GM19240 (cell line): ENCODE measurements at regions not wholly inside any gene's neighbourhood (a gene's known extent, or its start where the extent isn't known, plus 50 kb on each side); places are given as distances from the start of the nearest gene placed in this dataset.

ENCODE experiments used
- DNase-seq: peaks from one replicate; pipeline ENCODE4 v3.0.0; 2011; ENCODE audit warnings: low spot score; ENCODE audit not compliant: insufficient read length

GRCh38 chr10:128608791-128609190 lies 482.6 kb upstream of the MKI67 start:
- no peak for DNase-seq

DNA sequence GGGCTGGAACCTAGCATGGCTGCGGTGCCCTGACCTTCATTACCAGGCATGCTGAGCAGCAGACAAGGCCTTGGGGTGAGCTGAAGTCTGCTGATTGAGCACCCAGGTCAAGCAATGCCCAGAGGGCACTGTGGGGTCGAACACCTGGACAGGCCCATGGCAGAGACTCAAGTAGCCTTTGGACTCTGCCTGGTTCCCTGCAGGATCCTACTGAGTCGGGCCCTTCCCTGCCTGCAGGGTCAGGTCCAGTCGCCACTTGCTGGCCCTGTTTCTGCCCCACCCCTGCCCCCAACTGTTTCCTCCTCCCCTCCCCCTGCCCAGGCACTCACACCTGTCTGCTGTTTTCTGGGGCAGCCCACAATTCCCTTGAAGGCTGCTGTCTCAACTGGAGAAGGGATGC lies 483.2 kb upstream of the MKI67 start:
- no peak for DNase-seq

GRCh38 chr10:128610113-128610512 lies 483.9 kb upstream of the MKI67 start:
- DNase-seq, result no peak

- no peak for DNase-seq
Observed at GRCh38 chr10:128612195-128612594, 486.0 kb upstream of the MKI67 start.

DNA sequence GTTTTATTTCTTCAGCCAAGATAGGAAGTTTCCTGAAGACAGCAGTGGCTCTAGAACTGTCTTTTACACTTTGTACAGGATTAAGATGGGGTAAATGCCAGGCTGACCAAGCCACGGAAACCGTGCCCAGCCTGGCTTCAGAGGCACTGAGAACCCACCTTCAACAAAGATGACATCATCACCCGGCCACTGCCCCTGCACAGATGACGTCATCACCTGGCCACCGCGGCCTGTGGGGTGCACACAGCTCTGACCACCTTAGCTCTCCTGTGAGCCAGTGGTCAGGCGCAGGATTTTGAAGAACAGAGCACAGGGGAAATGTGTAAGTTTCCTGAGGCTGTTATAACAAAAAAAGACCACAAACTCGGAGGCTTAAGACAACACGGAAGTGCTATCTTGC lies 486.4 kb upstream of the MKI67 start:
- DNase-seq, result no peak

- no peak for DNase-seq
Observed at GRCh38 chr10:128614016-128614605, 487.9 kb upstream of the MKI67 start.

- DNase-seq, result no peak
Observed at GRCh38 chr10:128614802-128615553, 488.8 kb upstream of the MKI67 start.

DNA sequence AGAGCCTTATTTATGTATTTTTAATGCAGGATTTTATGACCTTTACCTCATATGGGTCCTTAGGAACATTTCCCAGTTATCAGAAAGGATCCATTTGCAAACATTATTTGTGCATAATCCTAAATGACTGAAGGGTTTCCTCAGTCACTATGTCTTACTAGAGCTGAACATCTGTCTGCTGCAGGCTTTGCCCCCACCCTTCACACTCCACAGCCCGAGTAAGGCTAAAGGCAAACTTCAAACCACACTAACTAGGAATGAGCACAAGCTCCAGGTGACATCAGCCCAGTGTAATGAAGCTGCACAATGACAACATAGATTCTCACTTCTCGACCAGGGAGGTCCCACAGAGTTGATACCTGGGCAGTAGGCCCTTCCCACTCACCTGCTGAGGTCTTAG lies 491.3 kb upstream of the MKI67 start:
- DNase-seq, result no peak

DNA sequence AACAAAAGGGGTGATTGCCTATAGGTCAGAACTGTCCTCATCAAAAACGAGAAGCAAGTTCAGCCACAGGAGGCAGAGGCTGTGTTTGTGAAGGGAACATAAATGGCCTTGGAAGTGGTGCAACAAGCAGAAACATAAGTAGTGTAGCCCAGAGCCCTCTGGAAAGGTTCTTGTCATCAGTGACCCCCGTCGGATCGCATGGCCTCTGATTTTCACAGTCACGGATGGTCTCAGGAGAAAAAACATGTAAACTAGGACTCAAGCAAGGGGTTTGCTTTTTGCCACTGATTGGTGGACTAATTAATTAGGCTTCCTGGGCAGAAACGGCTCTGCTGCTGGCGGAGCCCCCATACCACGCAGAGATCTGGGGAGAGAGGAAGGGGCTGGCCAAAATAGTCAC lies 496.5 kb upstream of the MKI67 start:
- no peak for DNase-seq

DNA sequence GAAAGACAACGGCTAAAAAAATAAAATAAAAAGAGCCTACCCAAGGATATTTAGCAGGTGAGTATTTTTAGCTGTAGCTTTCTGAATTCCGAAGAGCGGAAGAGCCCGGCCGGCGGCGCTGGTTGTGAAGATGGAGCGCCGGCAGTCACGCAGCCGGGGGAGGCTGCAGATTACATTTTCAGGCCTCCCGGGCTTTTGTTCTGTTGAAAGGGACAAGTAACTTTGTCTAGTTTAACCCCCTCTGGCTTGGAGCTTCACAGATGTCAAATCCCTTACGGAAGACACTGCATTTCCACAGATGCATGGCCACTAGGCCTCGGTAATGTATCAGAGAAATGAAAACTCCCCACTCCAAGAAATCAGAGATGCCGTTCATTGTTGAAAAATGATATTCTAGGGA lies 497.6 kb upstream of the MKI67 start:
- no peak for DNase-seq

DNA sequence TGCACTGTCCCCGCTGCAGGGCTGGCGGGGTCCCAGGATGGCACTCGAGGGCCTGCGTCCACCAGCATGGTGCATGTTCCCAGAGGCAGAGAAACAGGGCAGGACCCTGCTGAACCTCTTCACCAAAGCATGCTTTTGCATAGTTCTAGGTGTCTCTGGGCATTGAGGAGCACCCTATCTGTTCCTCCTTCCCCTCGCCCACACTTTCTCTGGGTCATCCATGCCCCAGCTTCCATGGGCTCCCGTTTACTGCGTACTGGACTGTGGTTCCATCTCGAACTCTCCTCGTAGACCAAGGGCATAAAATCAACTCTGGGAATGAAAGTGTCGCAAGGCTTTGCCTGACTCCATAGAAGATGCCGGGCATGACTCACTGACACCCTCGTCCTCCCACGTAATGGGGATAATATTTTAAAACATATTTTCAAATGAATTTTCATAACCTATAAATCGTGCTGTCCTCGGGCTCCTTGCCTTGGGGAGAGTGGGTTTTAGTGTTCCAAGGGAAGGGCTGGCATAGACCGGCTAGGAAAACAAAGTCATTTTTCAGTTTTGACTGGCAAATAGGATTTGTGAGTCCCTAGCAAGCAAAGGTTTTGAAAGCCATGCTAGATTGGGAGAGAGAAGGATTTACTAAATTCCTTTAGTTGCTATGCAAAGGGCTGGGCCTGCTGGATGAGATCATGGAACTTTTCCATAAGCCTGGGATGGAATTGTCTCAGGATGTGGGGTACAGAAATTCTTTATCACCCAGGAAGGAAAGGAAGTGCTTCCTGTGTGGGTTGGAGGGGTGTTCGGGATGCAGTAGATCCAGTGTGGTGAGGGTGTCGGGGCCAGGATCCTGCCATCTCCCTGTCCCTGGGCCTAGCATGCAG lies 498.7 kb upstream of the MKI67 start:
- DNase-seq, result no peak

- no peak for DNase-seq
Observed at GRCh38 chr10:128625926-128626325, 499.7 kb upstream of the MKI67 start.

DNA sequence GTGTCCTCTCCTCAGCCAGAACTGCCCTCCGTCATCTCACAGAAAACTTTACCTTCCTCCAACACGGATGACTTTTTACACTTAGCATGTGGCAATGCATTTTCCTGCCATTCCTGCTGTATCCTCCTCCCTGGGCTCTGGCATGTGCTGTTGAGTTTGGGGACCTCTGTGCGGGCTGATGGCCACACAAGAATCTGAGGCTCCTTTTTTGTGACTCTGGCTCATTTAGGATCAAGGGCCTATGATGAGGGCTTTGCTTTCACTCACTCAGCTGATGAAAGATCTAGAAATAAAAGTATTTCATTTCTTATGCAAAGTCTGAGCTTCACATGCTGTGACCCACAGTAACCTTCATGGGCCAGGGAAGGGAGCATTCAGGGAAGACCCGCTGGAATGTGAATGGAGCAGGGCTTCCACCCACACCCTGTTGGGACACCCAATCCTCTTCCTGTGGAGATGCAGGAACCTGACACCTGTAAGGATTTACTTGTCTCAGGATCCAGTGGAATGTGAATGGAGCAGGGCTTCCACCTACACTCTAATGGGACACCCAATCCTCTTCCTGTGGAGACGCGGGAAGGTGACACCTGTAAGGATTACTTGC lies 500.3 kb upstream of the MKI67 start:
- no peak for DNase-seq

- no peak for DNase-seq
Observed at GRCh38 chr10:128627811-128628210, 501.6 kb upstream of the MKI67 start.

DNA sequence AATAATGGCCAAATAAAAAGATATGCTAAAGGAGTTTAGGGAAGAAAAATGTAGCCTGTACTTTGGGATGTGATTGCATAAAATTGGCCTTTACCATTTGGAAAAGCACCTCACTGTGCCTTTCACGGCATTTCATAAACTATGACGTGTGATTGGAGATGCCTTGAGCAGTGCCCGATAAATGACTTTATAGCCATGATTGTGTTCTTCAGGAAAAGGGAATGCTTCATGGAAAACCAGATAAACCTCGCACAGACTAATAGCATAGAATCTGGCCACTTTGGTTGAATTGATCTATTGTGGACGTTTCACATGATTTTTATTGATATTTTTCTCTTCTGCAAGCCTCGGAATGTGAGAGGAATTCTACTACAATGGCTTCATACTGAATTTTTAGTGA lies 502.0 kb upstream of the MKI67 start:
- no peak for DNase-seq

DNA sequence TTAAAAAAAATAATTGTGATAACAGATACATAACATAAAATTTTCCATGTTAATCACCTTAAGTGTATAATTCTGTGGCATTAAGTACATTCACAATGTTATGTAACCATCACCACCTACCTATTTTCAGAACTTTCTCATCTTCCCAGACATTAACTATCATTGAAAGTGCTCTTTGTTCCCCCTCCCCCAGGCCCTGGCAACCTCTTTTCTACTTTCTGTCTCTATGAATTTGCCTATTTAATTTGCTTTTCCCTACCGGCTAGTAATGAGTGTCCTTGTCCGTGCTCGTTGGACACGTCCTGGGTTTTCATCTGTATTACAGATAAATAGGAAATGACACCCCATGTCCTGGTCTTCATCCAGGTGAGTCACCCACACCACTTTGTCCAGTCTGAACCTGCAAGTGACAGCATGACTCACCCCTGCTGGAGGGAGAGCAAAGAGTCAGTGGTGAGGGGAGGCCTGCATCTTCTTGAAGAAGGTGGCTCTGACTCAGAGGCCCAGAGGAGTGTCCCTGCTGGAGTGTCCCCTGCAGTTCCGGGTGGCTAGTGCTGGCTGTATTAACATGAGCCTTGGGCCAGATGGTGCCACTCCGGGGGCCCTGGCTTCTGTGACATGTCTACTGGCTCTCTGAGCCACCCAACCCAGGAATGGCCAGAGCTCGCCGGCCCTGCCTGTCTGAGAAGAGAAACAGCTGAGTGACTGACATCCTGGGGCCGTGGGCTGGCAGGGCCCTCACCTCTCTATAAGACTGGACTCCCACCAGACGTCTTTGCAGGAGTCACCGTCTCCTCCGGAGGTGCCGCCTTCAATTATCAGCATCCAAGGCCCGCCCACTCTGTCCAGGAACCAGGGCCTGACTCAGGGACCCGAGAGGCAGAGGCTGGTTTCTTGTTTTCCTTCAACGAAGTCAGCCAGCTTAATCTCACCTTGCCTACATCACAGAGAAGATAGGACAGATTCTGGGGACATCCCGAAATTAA lies 503.2 kb upstream of the MKI67 start:
- no peak for DNase-seq

DNA sequence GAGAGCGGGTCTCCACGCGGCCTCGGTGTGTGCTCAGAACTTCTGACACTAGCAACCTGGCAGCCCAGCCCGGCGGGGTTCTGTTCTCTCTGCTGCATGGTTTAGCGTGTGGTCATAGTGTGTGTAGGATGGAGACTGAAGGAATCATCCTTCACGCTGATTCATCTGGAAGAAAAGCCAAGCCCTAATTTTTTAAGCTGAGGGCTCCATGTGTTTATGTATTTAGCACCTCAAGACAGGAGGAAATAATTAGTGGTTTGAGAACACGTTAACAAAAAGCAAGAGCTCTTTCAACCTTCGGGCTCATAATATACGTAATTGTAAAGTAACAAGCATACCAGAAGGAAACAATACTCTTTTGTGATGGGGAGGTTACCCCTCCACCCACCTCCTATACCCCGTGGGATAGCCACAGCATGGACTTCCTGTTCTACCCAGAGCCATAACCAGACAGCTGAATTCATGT lies 504.6 kb upstream of the MKI67 start:
- DNase-seq, result no peak

- DNase-seq, result no peak
Observed at GRCh38 chr10:128631801-128632241, 505.6 kb upstream of the MKI67 start.

DNA sequence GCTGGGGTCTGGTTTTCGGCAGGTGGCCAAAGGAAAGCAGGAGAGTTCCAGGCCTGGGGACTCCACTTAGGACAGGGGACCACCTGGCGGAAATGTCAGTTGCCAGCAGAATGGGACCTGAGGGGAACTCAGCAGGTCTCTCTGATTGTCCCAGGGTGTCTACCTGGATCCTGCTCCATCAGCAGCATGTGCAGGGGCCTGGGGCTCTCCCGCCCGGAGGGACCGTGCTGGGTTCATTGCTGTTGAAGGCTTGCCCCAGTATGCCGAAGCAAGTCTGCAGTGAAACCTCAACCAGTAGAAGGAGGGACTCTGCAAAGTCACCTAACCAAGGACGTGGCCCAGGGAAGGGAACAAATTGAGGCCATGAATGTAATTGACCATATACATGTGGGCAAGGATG lies 506.5 kb upstream of the MKI67 start:
- DNase-seq, result no peak

- no peak for DNase-seq
Observed at GRCh38 chr10:128633864-128634540, 507.8 kb upstream of the MKI67 start.
